Tibial artery (tissue), 4 donors: ENCODE measurements at regions not wholly inside any gene's neighbourhood (a gene's known extent, or its start where the extent isn't known, plus 50 kb on each side); places are given as distances from the start of the nearest gene placed in this dataset.

Experiments used
- DNase-seq, 2 donors: peaks; one replicate each; pipeline ENCODE4 v3.0.0-alpha.2; 2019
- H3K27ac ChIP-seq, 2 donors: fragments of 200-600 bp; sonication (generic) in 1 of 2; 1 replicate in 1 of 2; 2 replicates in 1 of 2; pipeline ENCODE4 v1.5.1; 2018 to 2019; ENCODE audit warnings: mild to moderate bottlenecking in 1 of 2
- H3K27me3 ChIP-seq, 2 donors: fragments of 200-600 bp; sonication (generic) in 1 of 2; one replicate each; pipeline versions ENCODE4 v1.5.1 to v1.6.0; 2016 to 2019
- H3K36me3 ChIP-seq, 3 donors: fragments of 200-600 bp; sonication (generic) in 2 of 3; one replicate each; pipeline ENCODE4 v1.5.1; 2016 to 2019; ENCODE audit warnings: mild to moderate bottlenecking in 2 of 3
- H3K4me1 ChIP-seq, 4 donors: fragments of 200-600 bp; sonication (generic) in 2 of 4; 1 replicate in 3 of 4; 2 replicates in 1 of 4; pipeline ENCODE4 v1.5.1; 2016 to 2019
- H3K4me3 ChIP-seq, 2 donors: fragments of 200-600 bp; sonication (generic) in 1 of 2; 1 replicate in 1 of 2; 2 replicates in 1 of 2; pipeline ENCODE4 v1.5.1; 2018 to 2019; ENCODE audit warnings: mild to moderate bottlenecking in 2 of 2
- H3K9me3 ChIP-seq, 3 donors: fragments of 200-600 bp; sonication (generic) in 1 of 3; one replicate each; pipeline ENCODE4 v1.5.1; 2016 to 2019
- CTCF ChIP-seq, 2 experiments: fragments of 200-600 bp in 1 of 2; fragments of 450-650 bp in 1 of 2; IDR thresholded peaks; one replicate each; pipeline ENCODE4 v1.5.1; 2017 to 2019; ENCODE audit warnings: antibody characterized with exemption in 2 of 2, mild to moderate bottlenecking in 1 of 2, moderate library complexity in 1 of 2
- intact Hi-C: fragments of 100-400 bp; cut with DNase I; formaldehyde crosslinking; loops from one replicate; pipeline ENCODE4 v1.15.0; 2023; ENCODE audit warnings: low total_unique reads

DNA sequence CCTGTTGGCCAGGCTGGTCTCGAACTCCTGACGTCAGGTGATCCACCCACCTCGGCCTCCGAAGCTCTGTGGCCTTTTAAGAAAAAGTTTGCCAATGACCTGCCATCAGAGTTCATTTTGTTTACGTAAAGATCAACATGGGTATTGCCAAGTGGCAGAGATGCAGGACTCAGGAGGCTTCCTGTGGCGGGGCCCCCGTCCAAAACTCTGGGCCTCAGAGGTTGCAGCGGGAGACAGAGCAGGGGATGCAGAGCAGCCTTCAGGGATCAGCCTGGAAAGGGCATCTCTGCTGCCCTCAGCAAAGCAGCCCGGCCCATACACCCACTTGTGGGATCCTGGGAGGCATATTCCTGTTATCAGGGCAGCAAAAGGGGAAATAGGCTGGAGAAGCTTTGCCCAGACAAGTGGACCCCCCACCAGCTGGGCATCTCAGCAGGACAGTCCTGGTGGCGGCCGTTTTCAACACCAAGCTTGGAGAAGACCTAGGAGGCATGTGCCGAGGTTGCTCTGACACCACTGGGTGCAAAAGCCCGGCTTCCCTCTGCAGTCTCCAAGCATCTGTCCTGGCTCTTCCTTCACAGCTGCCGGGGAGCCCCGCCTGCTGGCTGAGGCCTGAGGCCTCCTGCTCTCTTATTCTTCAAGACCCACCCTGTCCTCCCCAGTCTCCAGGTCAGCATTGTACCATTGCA is 1152.4 kb downstream of the BRD1 start:
- H3K9me3 ChIP-seq: peaks cover 0 to 18% (median 14%) of the 10 kb centered on the region in 3 donors
- no peaks in the 10 kb centered on the region for H3K27me3 ChIP-seq
- intact Hi-C loops: no loop called here
- no peak overlapping the region for H3K27ac ChIP-seq
- H3K4me3 ChIP-seq: no peak overlapping the region
- no peaks in the 10 kb centered on the region for H3K4me1 ChIP-seq
- TF ChIP-seq CTCF (IDR thresholded peaks at IDR 0.05): no peak
- no peak for DNase-seq
- H3K36me3 ChIP-seq: no peaks in the 10 kb centered on the region

- no peak overlapping the region for H3K27ac ChIP-seq
- no peak overlapping the region for H3K4me3 ChIP-seq
- no peak for TF ChIP-seq CTCF (IDR thresholded peaks at IDR 0.05)
- intact Hi-C loops: no loop called here
- no peaks in the 10 kb centered on the region for H3K36me3 ChIP-seq
- H3K9me3 ChIP-seq: peaks cover 0 to 18% (median 17%) of the 10 kb centered on the region in 3 donors
- H3K27me3 ChIP-seq: peaks cover 0 to 2% of the 10 kb centered on the region in 2 donors
- H3K4me1 ChIP-seq: no peaks in the 10 kb centered on the region
- DNase-seq: no peak
Measured at GRCh38 chr22:48673806-48674500, 1153.7 kb downstream of the BRD1 start.

DNA sequence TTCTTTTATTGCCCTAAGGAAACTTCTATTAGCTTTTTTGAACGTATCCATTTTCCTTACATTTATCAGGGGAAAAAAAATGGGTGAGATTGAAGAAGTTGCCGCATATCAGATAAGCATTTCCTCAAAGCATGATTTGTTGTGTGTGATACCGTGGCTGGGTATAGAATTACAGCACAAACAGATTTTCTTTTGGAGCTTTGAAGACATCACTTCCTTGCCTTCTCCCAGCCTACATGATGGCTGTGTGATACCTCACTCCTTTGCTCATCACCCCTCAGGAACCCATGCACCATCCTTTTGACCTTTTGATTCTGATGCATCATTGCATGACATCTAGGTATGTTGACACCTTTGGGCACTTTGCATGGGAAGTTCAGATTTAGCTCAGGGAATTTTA is 1155.3 kb downstream of the BRD1 start:
- intact Hi-C loops: no loop called here
- H3K4me1 ChIP-seq: no peaks in the 10 kb centered on the region
- TF ChIP-seq CTCF (IDR thresholded peaks at IDR 0.05): no peak
- H3K4me3 ChIP-seq: no peak overlapping the region
- H3K36me3 ChIP-seq: no peaks in the 10 kb centered on the region
- no peak for DNase-seq
- H3K9me3 ChIP-seq: peaks cover 0 to 18% (median 17%) of the 10 kb centered on the region in 3 donors
- peaks cover 0 to 2% of the 10 kb centered on the region in 2 donors for H3K27me3 ChIP-seq
- no peak overlapping the region for H3K27ac ChIP-seq

- Histone ChIP-seq H3K9me3 (peaks cover 0 to 18% (median 17%) of the 10 kb centered on the region in 3 donors), H3K4me3 (no peak overlapping the region), H3K4me1 (no peaks in the 10 kb centered on the region), H3K27ac (no peak overlapping the region), H3K36me3 (no peaks in the 10 kb centered on the region), H3K27me3 (peaks cover 0 to 2% of the 10 kb centered on the region in 2 donors)
- TF ChIP-seq CTCF (IDR thresholded peaks at IDR 0.05): no peak
- no peak for DNase-seq
- intact Hi-C loops: no loop called here
Measured at GRCh38 chr22:48670731-48671130, 1156.9 kb downstream of the BRD1 start.

DNA sequence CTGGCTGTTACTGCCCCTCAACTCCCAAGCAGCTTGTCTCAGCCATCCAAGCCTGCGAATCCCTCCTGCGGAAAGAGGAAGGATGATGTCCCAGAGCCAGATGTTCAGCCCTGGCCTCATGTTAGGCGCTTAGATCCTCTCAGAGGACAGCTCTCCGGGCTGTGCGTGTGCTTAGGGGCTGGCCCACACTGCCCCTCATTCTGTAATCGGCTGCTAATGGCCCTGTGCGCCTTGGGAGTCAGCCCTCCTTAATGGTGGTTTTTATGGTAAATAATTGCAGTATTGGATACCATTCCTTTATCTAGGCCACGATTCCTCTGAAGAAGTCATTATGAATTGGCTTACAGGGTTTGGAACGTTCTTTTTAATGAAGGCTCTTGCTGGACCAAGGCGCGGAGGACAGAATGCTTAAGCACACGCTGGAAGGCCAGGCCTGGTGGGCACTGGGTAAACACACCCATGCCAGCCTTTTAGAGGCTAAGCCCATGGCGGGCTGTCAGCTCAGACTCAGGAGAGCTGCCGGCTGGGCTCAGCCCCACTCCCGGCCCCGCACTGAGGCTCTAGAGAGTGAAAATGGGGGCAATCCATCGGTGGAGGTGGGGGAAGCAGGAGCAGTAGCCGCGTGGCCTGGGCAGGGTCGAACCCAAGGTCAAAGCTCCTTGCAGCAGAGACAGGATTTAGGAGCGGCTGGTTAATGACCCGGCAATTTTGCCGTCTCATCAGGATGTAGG is 1157.5 kb downstream of the BRD1 start:
- no peak for DNase-seq
- no peaks in the 10 kb centered on the region for H3K4me1 ChIP-seq
- intact Hi-C loops: no loop called here
- H3K9me3 ChIP-seq: peaks cover 0 to 18% (median 17%) of the 10 kb centered on the region in 3 donors
- TF ChIP-seq CTCF (IDR thresholded peaks at IDR 0.05): no peak
- no peak overlapping the region for H3K27ac ChIP-seq
- H3K27me3 ChIP-seq: peaks cover 0 to 2% of the 10 kb centered on the region in 2 donors
- H3K36me3 ChIP-seq: no peaks in the 10 kb centered on the region
- no peak overlapping the region for H3K4me3 ChIP-seq
